Activated CD4-positive, alpha-beta T cell treated with anti-CD3 and anti-CD28 coated beads, Interleukin-2, amount 50 U/mL, for 48 hours (primary cell): ENCODE measurements at regions not wholly inside any gene's neighbourhood (a gene's known extent, or its start where the extent isn't known, plus 50 kb on each side); places are given as distances from the start of the nearest gene placed in this dataset.
A peak's percentile ranks its signal among the peaks of the same experiment; 100 is the strongest.

Experiments
- DNase-seq, 2 experiments: peaks; one replicate each; pipeline ENCODE4 v3.0.0-alpha.2; 2020

GRCh38 chr18:45384962-45385315 lies 230.3 kb upstream of the SLC14A2 start:
- no peak for DNase-seq

- peak in 1 of 2 experiments; percentile 7 for DNase-seq
These were observed 229.1 kb upstream of the SLC14A2 start for GRCh38 chr18:45386041-45386655.

- DNase-seq = no peak
These were observed 228.0 kb upstream of the SLC14A2 start for GRCh38 chr18:45387229-45387628.

GRCh38 chr18:45398448-45398847 lies 216.8 kb upstream of the SLC14A2 start:
- no peak for DNase-seq

GRCh38 chr18:45399146-45399545 lies 216.1 kb upstream of the SLC14A2 start:
- no peak for DNase-seq

GRCh38 chr18:45399643-45400042 lies 215.6 kb upstream of the SLC14A2 start:
- no peak for DNase-seq

- DNase-seq = no peak
These were observed 212.7 kb upstream of the SLC14A2 start for GRCh38 chr18:45402485-45403056.

GRCh38 chr18:45403341-45404049 lies 211.8 kb upstream of the SLC14A2 start:
- DNase-seq = no peak

- no peak for DNase-seq
These were observed 207.1 kb upstream of the SLC14A2 start for GRCh38 chr18:45408218-45408617.

- DNase-seq = no peak
These were observed 205.3 kb upstream of the SLC14A2 start for GRCh38 chr18:45409971-45410370.

GRCh38 chr18:45412577-45412976 lies 202.7 kb upstream of the SLC14A2 start:
- DNase-seq = no peak

- no peak for DNase-seq
These were observed 202.0 kb upstream of the SLC14A2 start for GRCh38 chr18:45413180-45413836.

- DNase-seq = no peak
These were observed 199.7 kb upstream of the SLC14A2 start for GRCh38 chr18:45415614-45416013.

GRCh38 chr18:45416168-45416567 lies 199.1 kb upstream of the SLC14A2 start:
- DNase-seq = no peak

- DNase-seq = no peak
These were observed 197.9 kb upstream of the SLC14A2 start for GRCh38 chr18:45417392-45417791.

GRCh38 chr18:45423659-45424058 lies 191.6 kb upstream of the SLC14A2 start:
- no peak for DNase-seq

- no peak for DNase-seq
These were observed 185.2 kb upstream of the SLC14A2 start for GRCh38 chr18:45430041-45430440.

- no peak for DNase-seq
These were observed 179.5 kb upstream of the SLC14A2 start for GRCh38 chr18:45435810-45436209.

GRCh38 chr18:45437366-45437765 lies 177.9 kb upstream of the SLC14A2 start:
- DNase-seq = no peak

GRCh38 chr18:45439851-45440645 lies 175.2 kb upstream of the SLC14A2 start:
- no peak for DNase-seq

- no peak for DNase-seq
These were observed 174.0 kb upstream of the SLC14A2 start for GRCh38 chr18:45441110-45441847.

GRCh38 chr18:45444040-45444439 lies 171.2 kb upstream of the SLC14A2 start:
- DNase-seq = no peak
